ENCODE measurements at regions not wholly inside any gene's neighbourhood (a gene's known extent, or its start where the extent isn't known, plus 50 kb on each side); places are given as distances from the start of the nearest gene placed in this dataset.

DNA sequence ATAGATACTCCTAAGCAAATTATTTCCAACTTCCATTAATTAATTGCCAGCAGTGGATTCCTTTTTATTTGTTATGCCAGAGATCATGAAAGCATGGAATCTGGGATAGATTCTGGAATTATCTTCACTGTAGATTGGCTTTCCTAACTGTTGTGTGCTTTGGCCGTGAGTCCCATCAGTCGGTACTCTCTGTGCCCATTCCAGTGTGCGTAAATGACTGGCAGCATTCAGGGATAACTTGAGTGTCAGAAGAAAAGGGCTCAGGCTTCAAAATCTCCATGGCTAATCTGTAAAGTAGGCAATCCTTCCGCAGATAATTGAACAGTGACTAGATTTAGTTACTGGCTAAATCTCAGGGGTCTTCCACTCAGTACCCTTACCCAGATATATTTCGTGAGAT, 76.8 kb upstream of the TMEM164 start:
- no peak for DNase-seq (ENCODE audit: extremely low read depth, low read depth)

DNA sequence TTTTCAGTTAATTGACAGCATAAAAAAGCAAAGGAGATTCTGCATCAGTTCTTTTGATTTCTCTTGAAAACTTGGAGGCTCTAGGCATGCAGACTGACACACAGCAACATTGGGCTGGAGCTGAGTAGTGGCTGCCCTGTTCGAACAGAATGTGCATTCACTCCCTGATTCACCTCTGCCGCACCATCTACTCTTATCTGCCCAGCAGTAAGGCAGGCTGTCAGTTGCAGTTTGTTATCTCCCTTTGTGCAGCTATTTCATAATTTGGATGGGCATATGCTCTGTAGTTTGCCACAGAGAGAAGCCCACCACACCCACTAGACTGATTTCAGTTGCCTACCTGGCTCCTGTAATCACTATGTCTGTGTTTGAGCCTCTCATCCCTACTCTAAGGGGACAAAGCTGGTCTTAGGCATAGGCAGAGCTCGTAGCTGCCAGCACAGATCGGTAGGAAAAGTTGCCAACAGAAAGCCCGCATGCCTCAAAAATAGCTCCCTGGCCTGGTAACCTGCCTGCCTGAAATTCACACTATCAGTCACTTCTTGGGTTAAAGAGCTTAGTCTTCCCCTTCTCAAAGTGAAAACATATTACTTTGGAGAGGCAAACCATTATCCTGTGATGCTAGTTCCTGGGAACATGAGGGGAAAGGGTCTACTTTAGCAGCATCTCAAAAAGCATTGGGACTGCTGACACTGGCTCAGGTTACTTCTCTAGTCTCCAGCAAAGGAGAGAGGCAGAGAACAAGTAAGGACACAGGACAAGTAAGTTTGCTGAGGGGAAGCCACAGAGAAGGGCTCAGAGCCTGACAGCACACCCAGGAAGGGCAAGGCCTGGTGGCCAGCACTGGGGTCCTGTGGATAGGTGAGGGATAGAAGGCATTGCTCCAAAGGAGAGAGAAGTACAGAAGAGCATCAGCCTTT, 75.9 kb upstream of the TMEM164 start:
- no peak for DNase-seq (ENCODE audit: extremely low read depth, low read depth)

- no peak for DNase-seq (ENCODE audit: extremely low read depth, low read depth)
Measured at GRCh38 chrX:109927663-109928273, 75.1 kb upstream of the TMEM164 start.

DNA sequence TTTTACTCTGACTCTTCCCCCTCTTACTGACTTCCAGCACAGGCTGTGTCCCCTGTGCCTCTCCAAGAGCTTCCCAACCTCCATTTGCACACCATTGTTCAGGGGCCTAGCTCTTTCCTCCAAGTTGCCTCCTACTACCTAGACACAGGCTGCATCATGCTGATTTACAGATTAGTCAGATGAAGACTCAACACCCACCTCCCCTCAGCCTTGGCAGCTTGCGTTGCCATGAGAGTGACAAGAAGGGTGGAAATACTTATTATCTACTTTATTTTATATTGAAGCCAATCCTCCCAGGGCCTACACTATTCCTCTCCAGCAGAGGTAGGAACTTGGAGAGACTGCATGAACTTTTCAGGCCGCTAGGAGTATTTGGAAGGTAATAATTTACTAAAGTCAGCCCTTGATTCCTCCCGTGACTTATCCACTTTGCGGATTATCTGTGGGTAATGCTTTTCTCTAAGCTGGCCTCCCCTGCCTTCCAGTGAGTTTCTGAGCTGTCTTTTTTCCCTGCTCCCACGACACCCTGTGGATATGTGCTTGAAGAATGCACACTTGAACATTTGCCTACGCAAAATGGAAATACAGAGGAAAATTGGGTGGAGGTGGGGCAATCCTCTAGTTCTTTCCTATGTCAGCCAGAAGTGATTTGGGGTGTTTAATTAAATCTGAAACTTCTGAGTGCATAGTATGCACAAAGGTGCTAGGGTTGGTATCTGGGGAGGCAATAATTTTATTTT, 74.1 kb upstream of the TMEM164 start:
- DNase-seq (ENCODE audit: extremely low read depth, low read depth) = no peak

DNA sequence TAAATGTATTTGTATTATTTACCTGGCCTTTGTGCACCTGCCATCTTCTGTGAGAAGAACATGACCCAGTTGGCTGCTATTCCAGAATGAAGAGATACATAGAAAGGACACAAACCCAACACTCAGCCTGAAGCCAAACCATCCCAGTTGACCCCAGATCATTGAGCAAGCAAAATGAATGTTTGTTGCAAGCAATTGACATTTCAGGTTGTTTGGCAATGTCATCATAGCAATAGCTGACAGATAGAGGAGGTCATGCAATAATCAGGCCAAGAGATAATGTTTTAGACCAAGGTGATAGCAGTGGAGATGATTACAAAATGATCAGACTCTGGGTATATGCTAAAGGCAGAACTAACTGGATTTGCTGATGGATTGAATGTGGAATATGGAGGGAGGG, 71.2 kb upstream of the TMEM164 start:
- no peak for DNase-seq (ENCODE audit: extremely low read depth, low read depth)

DNA sequence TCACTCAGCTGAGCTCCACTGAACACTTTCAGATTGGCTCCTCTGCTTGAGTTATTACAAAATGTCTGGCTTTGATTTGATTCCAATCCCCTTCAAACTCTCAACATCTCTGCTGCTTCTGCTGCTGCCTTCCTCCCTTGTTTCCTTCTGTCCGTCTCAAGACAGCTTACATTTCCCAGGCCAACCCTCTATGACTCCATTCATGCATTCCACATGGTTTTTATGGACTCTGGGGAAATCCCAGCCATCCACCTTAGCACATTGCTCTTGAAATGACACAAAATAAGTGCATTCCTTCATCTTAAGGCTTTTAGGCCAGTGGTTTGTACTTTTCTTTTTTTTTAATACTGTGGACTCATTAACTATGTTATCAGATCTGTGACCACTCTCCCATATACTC, 68.5 kb upstream of the TMEM164 start:
- DNase-seq (ENCODE audit: extremely low read depth, low read depth) = no peak

GRCh38 chrX:109934935-109935334, 68.0 kb upstream of the TMEM164 start:
- no peak for DNase-seq (ENCODE audit: extremely low read depth, low read depth)

- no peak for DNase-seq (ENCODE audit: extremely low read depth, low read depth)
Measured at GRCh38 chrX:109936114-109936513, 66.8 kb upstream of the TMEM164 start.

DNA sequence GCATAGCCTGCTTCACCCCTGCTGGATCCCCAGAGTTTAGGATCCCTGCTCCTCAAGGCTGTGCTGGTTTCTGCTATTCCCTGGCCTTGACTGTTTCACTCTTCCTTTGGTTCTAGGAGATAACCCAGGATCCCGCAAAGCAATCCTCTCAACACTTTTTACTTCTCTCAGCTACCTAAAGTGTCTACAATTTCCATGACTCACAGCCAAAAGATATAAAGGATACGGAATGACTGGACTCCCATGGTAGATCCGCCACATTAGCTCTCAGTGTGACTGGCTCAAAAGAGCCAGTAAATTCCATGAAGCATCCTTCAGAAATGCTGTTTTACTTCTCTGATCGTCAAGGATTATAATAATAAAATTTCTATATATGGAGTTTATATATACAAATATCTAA, 66.3 kb upstream of the TMEM164 start:
- no peak for DNase-seq (ENCODE audit: extremely low read depth, low read depth)

DNA sequence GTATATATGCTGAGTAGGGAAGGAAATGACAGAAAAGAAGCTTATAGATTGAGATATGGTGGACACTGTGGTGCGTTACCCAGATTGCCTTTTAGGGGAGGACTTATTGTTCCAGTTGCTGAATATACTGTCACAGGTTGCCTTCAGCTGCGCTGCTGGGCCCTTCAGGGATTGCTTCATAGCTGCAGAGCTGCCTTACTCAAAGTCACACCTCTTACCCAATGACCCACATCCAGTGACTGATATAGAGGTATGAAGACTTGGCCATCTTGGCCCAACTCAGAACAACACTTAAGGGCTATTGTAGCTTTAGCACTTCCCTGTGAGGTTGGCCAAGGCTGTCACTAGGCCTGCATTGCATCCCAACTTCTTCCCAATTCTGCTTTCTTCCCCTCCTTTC, 63.4 kb upstream of the TMEM164 start:
- DNase-seq (ENCODE audit: extremely low read depth, low read depth) = no peak

DNA sequence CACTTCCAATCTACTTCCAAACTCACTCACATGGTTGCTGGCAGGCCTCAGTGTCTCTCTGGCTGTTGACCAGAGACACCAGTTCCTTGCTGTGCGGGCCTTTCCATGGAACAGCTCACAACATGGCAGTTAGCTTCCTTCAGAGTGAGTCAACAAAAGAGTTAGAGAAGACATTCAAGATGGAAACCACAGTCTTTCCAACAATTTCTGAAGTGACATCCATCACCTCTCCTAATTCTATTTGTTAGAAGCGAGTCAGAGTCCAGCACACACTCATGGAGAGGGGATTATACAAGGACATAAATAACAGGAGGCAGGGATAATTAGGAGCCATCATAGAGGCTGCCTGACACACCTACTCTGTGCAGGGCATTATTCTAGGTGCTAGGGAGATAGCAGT, 62.5 kb upstream of the TMEM164 start:
- DNase-seq (ENCODE audit: extremely low read depth, low read depth) = no peak

DNA sequence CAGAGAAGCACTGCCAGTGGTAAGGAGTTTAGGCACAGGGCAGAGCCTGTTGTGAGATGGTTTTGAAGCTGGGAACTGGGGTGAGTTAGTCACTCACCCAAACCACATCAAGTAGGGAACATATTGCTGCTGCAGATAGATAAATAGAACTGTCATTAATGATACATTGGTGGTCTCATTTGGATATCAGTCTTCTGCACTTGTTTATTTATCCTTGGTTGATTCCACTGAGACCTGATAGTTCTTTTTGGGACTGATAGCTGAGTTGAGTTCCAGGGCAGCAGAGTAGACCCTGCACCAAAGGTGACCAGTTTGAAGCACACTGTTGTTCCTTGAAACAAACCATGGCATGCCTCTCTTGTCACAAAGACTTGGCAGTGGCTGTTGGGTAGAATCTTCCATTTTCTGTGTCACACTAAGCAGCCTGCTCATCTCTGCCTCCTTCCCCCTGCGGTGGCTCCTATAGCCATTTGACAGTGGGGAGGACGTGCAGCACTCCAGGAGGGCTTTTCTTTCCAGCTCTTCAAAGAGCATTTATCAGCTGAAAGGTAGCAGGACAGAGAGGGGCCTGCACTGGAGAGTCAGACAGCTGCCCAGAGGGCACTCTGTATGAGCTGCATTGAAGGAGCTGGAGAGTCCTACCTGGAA, 59.7 kb upstream of the TMEM164 start:
- DNase-seq (ENCODE audit: extremely low read depth, low read depth) = no peak

DNA sequence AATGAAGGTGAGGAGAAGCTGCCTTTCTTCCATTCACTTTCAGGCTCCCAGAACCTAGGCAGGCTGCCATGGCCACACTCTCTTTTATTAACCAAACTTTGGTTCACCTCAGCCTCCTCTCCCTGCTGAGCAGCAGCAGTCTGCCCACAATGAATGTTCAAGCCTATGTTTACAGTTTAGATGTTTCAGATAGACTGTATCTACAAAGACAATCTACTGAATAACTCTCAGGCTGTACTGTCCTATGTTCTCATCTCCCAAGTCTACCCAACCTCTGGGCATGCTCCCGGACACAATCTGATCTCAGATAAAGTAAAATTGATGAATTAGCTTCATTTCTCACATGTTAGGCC, 59.2 kb upstream of the TMEM164 start:
- no peak for DNase-seq (ENCODE audit: extremely low read depth, low read depth)

GRCh38 chrX:109952050-109952449, 50.9 kb upstream of the TMEM164 start:
- no peak for DNase-seq (ENCODE audit: extremely low read depth, low read depth)

GRCh38 chrX:109952985-109953905, 49.7 kb upstream of the TMEM164 start:
- no peak for DNase-seq (ENCODE audit: extremely low read depth, low read depth)
